ENCODE measurements at regions not wholly inside any gene's neighbourhood (a gene's known extent, or its start where the extent isn't known, plus 50 kb on each side); places are given as distances from the start of the nearest gene placed in this dataset.

DNA sequence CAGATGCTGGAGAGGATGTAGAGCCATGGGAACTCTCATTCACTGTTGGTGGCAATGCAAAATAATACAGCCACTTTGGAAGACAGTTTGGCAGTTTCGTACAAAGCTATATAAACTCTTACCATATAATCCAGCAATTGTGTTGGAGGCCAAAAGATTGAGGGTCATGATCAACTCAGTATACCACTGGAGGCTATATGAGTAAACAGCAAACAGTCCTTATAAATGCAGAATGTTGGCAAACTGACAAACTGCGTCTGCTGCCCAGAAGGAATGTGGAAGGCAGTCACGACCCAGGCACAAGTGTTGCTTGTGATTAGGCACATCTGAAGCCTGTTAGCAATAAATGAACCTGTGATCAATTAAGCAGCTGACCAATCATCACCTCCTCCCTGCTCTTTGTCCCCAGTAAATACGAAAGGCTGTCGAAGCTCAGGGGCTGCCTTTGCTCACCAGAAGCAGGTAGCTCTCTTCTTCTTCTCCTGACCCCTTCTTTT lies 98.1 kb upstream of the SPOPL start:
- TF ChIP-seq, protein P1, sequence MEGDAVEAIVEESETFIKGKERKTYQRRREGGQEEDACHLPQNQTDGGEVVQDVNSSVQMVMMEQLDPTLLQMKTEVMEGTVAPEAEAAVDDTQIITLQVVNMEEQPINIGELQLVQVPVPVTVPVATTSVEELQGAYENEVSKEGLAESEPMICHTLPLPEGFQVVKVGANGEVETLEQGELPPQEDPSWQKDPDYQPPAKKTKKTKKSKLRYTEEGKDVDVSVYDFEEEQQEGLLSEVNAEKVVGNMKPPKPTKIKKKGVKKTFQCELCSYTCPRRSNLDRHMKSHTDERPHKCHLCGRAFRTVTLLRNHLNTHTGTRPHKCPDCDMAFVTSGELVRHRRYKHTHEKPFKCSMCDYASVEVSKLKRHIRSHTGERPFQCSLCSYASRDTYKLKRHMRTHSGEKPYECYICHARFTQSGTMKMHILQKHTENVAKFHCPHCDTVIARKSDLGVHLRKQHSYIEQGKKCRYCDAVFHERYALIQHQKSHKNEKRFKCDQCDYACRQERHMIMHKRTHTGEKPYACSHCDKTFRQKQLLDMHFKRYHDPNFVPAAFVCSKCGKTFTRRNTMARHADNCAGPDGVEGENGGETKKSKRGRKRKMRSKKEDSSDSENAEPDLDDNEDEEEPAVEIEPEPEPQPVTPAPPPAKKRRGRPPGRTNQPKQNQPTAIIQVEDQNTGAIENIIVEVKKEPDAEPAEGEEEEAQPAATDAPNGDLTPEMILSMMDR (IDR thresholded peaks at IDR 0.05) = no peak
- Histone ChIP-seq H3K4me1 (no peaks in the 10 kb centered on the region), H3K4me2 (ENCODE audit: low read length) (no peak overlapping the region), H3K4me3 (ENCODE audit: low read depth, low read length) (no peak overlapping the region), H3K79me2 (no peaks in the 10 kb centered on the region), H3K9me3 (ENCODE audit: control insufficient read depth, low read length) (no peaks in the 10 kb centered on the region), H3K36me3 (ENCODE audit: control insufficient read depth, insufficient read depth, low read length) (no peaks in the 10 kb centered on the region), H3K27ac (no peak overlapping the region), H3K9ac (no peak overlapping the region), H2AFZ (no peak overlapping the region), H3K27me3 (ENCODE audit: control insufficient read depth, insufficient read depth, low read length) (no peaks in the 10 kb centered on the region)

DNA sequence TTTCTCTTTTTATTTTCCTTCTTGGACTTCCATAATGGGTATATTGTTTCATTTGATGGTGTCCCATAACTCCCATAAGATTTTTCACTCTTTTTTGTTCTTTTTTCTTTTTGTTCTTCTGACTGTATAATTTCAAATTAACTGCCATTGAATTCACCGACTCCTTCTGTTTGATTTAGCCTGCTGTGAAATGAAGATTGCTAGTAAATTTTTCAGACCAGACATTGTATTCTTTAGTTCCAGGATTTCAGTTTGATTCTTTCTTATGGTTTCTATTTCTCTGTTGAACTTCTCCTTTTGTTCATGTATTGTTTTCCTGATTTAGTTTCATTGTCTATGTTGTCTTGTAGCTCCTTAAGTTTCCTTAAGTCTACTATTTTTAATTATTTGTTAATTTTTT lies 87.6 kb upstream of the SPOPL start:
- no peaks in the 10 kb centered on the region for H3K9me3 ChIP-seq (ENCODE audit: control insufficient read depth, low read length)
- H3K79me2 ChIP-seq = no peaks in the 10 kb centered on the region
- no peak overlapping the region for H3K4me3 ChIP-seq (ENCODE audit: low read depth, low read length)
- no peak overlapping the region for H2AFZ ChIP-seq
- TF ChIP-seq, protein P1 (IDR thresholded peaks at IDR 0.05) = no peak
- H3K4me1 ChIP-seq = no peaks in the 10 kb centered on the region
- H3K36me3 ChIP-seq (ENCODE audit: control insufficient read depth, insufficient read depth, low read length) = peaks cover 3% of the 10 kb centered on the region
- H3K9ac ChIP-seq = no peak overlapping the region
- no peaks in the 10 kb centered on the region for H3K27me3 ChIP-seq (ENCODE audit: control insufficient read depth, insufficient read depth, low read length)
- no peak overlapping the region for H3K4me2 ChIP-seq (ENCODE audit: low read length)
- no peak overlapping the region for H3K27ac ChIP-seq

DNA sequence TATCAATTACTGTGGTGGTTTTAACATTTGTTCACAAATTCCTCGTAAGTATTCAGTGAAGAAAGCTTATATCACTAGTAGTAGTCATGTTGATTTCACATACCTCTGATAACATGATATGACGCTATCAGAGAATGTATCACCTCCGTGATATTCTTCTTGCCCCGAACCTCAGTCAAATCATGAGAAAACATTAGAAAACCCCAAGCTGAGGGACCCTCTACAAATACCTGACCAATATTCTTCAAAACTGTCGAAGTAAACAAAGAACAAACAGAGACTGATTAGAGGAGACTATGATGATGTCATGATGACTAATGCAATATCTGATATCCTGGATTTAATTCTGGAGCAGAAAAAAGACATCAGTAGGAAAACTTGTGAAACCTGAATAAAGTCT lies 85.6 kb upstream of the SPOPL start:
- TF ChIP-seq, protein P1 (IDR thresholded peaks at IDR 0.05) = no peak
- H3K9ac ChIP-seq = no peak overlapping the region

DNA sequence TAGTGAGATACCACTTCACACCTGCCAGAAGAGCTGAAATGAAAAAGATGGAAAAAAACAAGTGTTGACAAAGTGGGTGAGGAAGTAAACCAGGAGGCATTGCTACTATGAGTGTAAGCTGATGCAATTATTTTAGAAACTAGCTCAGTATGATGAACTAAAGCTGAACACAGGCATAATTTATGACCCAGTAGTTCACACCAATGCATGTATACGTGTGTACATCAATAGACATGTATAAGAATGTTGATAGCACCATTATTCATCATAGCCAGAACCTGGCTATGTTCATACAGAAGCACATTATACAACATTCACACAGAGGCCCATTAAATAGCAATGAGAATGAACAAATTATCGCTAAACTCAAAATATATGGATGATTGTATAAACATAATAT lies 83.1 kb upstream of the SPOPL start:
- no peak overlapping the region for H3K4me3 ChIP-seq (ENCODE audit: low read depth, low read length)
- peaks cover 3% of the 10 kb centered on the region for H3K36me3 ChIP-seq (ENCODE audit: control insufficient read depth, insufficient read depth, low read length)
- no peaks in the 10 kb centered on the region for H3K9me3 ChIP-seq (ENCODE audit: control insufficient read depth, low read length)
- H3K4me1 ChIP-seq = no peaks in the 10 kb centered on the region
- no peak overlapping the region for H3K9ac ChIP-seq
- no peaks in the 10 kb centered on the region for H3K79me2 ChIP-seq
- TF ChIP-seq, protein P1 (IDR thresholded peaks at IDR 0.05) = no peak
- no peak overlapping the region for H3K27ac ChIP-seq
- no peak overlapping the region for H3K4me2 ChIP-seq (ENCODE audit: low read length)
- no peak overlapping the region for H2AFZ ChIP-seq
- H3K27me3 ChIP-seq (ENCODE audit: control insufficient read depth, insufficient read depth, low read length) = no peaks in the 10 kb centered on the region

More for the DNA sequence above, 85.6 kb upstream of the SPOPL start:
- Histone ChIP-seq H3K4me3 (ENCODE audit: low read depth, low read length) (no peak overlapping the region), H2AFZ (no peak overlapping the region), H3K4me1 (no peaks in the 10 kb centered on the region), H3K27me3 (ENCODE audit: control insufficient read depth, insufficient read depth, low read length) (no peaks in the 10 kb centered on the region), H3K4me2 (ENCODE audit: low read length) (no peak overlapping the region), H3K36me3 (ENCODE audit: control insufficient read depth, insufficient read depth, low read length) (peaks cover 3% of the 10 kb centered on the region), H3K9me3 (ENCODE audit: control insufficient read depth, low read length) (no peaks in the 10 kb centered on the region), H3K27ac (no peak overlapping the region), H3K79me2 (no peaks in the 10 kb centered on the region)

DNA sequence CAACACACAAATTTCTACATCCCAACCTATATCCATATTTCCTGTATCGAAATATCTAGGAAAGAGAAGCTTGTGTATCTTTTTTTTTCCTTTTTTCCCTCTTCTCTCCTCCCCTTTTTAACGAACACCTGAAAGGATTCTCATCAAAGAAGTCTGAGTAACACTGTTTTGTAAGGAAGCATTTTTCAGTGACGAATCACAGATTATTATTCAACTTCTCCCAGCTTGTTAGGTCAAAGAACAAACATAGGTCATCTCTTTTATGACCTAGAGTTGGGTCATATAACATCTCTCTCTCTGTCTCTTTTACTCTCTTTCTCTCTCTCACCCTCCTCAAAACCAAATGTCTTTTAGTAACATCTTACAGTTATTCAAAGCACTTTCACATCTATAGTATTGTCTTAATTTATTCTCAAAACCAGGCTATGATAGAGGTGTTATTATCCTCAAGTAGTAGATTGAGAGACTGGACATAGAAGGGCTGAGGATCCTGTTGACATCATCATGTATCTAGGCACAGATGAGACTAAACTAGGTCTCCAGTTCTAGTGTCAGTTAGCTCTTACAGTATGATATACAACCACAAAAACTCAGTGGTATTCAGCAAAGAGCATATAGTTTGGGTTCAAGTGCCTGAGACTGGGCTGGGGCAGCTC lies 80.1 kb upstream of the SPOPL start:
- no peak overlapping the region for H3K27ac ChIP-seq

More for the DNA sequence above, 80.1 kb upstream of the SPOPL start:
- Histone ChIP-seq H3K9me3 (ENCODE audit: control insufficient read depth, low read length) (no peaks in the 10 kb centered on the region), H3K4me2 (ENCODE audit: low read length) (no peak overlapping the region), H3K9ac (no peak overlapping the region), H3K27me3 (ENCODE audit: control insufficient read depth, insufficient read depth, low read length) (no peaks in the 10 kb centered on the region), H3K4me1 (no peaks in the 10 kb centered on the region), H3K4me3 (ENCODE audit: low read depth, low read length) (no peak overlapping the region), H3K79me2 (no peaks in the 10 kb centered on the region), H2AFZ (no peak overlapping the region), H3K36me3 (ENCODE audit: control insufficient read depth, insufficient read depth, low read length) (peaks cover 3% of the 10 kb centered on the region)
- TF ChIP-seq, protein P1 (IDR thresholded peaks at IDR 0.05) = no peak

All from parathyroid adenoma (tissue), 2 donors.